ENCODE measurements at regions not wholly inside any gene's neighbourhood (a gene's known extent, or its start where the extent isn't known, plus 50 kb on each side); places are given as distances from the start of the nearest gene placed in this dataset.

- Histone ChIP-seq H2AFZ (no peak overlapping the region), H3F3A (ENCODE audit: insufficient read depth, low read depth) (no peaks in the 10 kb centered on the region), H3K4me2 (no peak overlapping the region), H3K27ac (no peak overlapping the region), H4K20me1 (ENCODE audit: insufficient read depth) (no peaks in the 10 kb centered on the region), H3K27me3 (ENCODE audit: insufficient read depth, low read depth) (no peaks in the 10 kb centered on the region), H3K9me3 (ENCODE audit: insufficient read depth, low read depth) (no peaks in the 10 kb centered on the region), H3K4me3 (no peak overlapping the region), H3K4me1 (replicated peaks; ENCODE audit: insufficient read depth) (no peaks in the 10 kb centered on the region), H3K9me2 (ENCODE audit: insufficient read depth) (no peaks in the 10 kb centered on the region), H3K79me2 (ENCODE audit: low read depth) (no peaks in the 10 kb centered on the region), H3K36me3 (ENCODE audit: low read depth) (no peaks in the 10 kb centered on the region)
- intact Hi-C loops (cut with micrococcal nuclease; ENCODE audit: unreplicated experiment): no loop called here
- POLR2A ChIA-PET (ENCODE audit: unreplicated experiment): no interaction called here
- CTCF ChIA-PET: no interaction called here
- DNase-seq: no peak
- no TSS peak for BruUV-seq (replicated peaks)
- TF ChIP-seq EZH2 (IDR thresholded peaks at IDR 0.05; ENCODE audit: low read depth) (no peak), CTCF (conservative IDR thresholded peaks at IDR 0.05) (no peak)
These were observed 139.5 kb downstream of the NOL4 start for GRCh38 chr18:34085140-34085739.

GRCh38 chr18:34084635-34085034 lies 140.1 kb downstream of the NOL4 start:
- TF ChIP-seq EZH2 (IDR thresholded peaks at IDR 0.05; ENCODE audit: low read depth) (no peak), CTCF (conservative IDR thresholded peaks at IDR 0.05) (no peak)
- Histone ChIP-seq H3K79me2 (ENCODE audit: low read depth) (no peaks in the 10 kb centered on the region), H3F3A (ENCODE audit: insufficient read depth, low read depth) (no peaks in the 10 kb centered on the region), H4K20me1 (ENCODE audit: insufficient read depth) (no peaks in the 10 kb centered on the region), H3K4me3 (no peak overlapping the region), H3K9me3 (ENCODE audit: insufficient read depth, low read depth) (no peaks in the 10 kb centered on the region), H3K27me3 (ENCODE audit: insufficient read depth, low read depth) (no peaks in the 10 kb centered on the region), H3K9me2 (ENCODE audit: insufficient read depth) (no peaks in the 10 kb centered on the region), H3K4me1 (replicated peaks; ENCODE audit: insufficient read depth) (no peaks in the 10 kb centered on the region), H2AFZ (no peak overlapping the region), H3K36me3 (ENCODE audit: low read depth) (no peaks in the 10 kb centered on the region), H3K4me2 (no peak overlapping the region), H3K27ac (no peak overlapping the region)
- BruUV-seq (replicated peaks): no TSS peak
- ChIA-PET CTCF (no interaction called here), POLR2A (ENCODE audit: unreplicated experiment) (no interaction called here)
- no peak for DNase-seq
- intact Hi-C loops (cut with micrococcal nuclease; ENCODE audit: unreplicated experiment): no loop called here

- POLR2A ChIA-PET (ENCODE audit: unreplicated experiment): no interaction called here
- H3K9me2 ChIP-seq (ENCODE audit: insufficient read depth): no peaks in the 10 kb centered on the region
- no TSS peak for BruUV-seq (replicated peaks)
- no peaks in the 10 kb centered on the region for H3K9me3 ChIP-seq (ENCODE audit: insufficient read depth, low read depth)
- TF ChIP-seq CTCF (conservative IDR thresholded peaks at IDR 0.05) (no peak), EZH2 (IDR thresholded peaks at IDR 0.05; ENCODE audit: low read depth) (no peak)
- CTCF ChIA-PET: no interaction called here
- no peaks in the 10 kb centered on the region for H3F3A ChIP-seq (ENCODE audit: insufficient read depth, low read depth)
- no peaks in the 10 kb centered on the region for H3K4me1 ChIP-seq (replicated peaks; ENCODE audit: insufficient read depth)
- no peaks in the 10 kb centered on the region for H3K27me3 ChIP-seq (ENCODE audit: insufficient read depth, low read depth)
- H2AFZ ChIP-seq: no peak overlapping the region
- intact Hi-C loops (cut with micrococcal nuclease; ENCODE audit: unreplicated experiment): no loop called here
- no peak for DNase-seq
- no peaks in the 10 kb centered on the region for H4K20me1 ChIP-seq (ENCODE audit: insufficient read depth)
- no peak overlapping the region for H3K4me2 ChIP-seq
- H3K4me3 ChIP-seq: no peak overlapping the region
- H3K79me2 ChIP-seq (ENCODE audit: low read depth): no peaks in the 10 kb centered on the region
- H3K27ac ChIP-seq: no peak overlapping the region
- no peaks in the 10 kb centered on the region for H3K36me3 ChIP-seq (ENCODE audit: low read depth)
These were observed 140.7 kb downstream of the NOL4 start for GRCh38 chr18:34083910-34084535.

Data from PC-9 (cell line).